ENCODE measurements at regions not wholly inside any gene's neighbourhood (a gene's known extent, or its start where the extent isn't known, plus 50 kb on each side); places are given as distances from the start of the nearest gene placed in this dataset.
A peak's percentile ranks its signal among the peaks of the same experiment; 100 is the strongest.

DNA sequence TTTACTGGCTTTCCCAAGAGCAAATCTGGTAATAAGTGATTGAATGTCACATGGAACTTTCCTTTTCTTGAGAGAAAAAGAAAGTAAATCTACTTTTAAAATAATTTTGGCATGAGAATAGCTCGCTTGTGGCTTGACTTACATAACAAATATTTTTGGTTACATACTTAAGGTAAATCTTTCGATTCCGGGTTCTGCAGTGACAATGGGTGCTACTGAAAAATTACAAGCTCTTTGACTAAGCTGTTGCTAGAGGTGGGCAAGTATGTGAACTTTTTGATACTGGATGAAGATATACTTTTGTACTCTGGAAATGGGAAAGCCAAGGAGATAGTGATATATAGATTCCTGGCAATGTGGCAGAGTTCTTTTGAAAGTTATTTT is 51.9 kb upstream of the OTOL1 start:
- H3K4me3 ChIP-seq (ENCODE audit: low read depth, low read length): no peak overlapping the region
- TF ChIP-seq, protein P1, sequence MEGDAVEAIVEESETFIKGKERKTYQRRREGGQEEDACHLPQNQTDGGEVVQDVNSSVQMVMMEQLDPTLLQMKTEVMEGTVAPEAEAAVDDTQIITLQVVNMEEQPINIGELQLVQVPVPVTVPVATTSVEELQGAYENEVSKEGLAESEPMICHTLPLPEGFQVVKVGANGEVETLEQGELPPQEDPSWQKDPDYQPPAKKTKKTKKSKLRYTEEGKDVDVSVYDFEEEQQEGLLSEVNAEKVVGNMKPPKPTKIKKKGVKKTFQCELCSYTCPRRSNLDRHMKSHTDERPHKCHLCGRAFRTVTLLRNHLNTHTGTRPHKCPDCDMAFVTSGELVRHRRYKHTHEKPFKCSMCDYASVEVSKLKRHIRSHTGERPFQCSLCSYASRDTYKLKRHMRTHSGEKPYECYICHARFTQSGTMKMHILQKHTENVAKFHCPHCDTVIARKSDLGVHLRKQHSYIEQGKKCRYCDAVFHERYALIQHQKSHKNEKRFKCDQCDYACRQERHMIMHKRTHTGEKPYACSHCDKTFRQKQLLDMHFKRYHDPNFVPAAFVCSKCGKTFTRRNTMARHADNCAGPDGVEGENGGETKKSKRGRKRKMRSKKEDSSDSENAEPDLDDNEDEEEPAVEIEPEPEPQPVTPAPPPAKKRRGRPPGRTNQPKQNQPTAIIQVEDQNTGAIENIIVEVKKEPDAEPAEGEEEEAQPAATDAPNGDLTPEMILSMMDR (IDR thresholded peaks at IDR 0.05; ENCODE audit: insufficient read depth, low read depth, low read length): no peak
- DNase-seq (ENCODE audit: low read depth): no peak

DNA sequence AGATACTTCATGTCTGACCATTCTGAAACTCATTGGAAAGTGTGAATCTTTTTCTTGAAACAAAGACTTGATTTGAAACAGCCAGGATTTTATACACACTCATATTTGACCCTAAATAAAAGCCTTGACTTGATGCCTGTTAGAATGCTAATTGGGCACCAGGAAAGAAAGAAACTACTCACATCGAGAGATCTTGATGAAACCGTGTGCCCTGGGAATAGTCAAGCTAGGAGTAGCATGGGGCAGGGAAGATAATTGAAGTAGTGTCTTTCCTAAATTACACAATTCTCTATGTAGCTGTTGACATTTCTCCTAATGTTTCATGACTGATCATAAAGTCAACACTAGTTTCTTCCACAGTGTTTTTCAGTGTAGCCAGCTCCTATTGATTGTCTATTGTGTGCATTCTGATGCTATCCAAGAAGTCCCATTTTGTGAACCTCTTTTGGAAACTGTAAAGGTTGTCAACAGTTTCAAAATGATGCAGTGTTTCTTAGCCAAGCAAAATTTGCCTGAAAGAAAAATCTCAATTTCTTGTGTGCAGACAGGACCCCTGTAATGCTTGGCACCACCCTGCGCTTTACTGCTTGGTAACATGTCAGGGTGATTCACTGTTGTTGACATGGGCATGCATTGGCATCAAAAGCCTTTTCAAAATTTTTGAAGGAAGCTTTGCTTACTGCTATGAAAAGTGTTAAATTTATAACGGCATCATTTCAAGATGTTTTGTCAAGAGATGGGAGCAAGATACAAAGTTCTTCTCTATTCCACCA is 52.5 kb upstream of the OTOL1 start:
- TF ChIP-seq, protein P1 (IDR thresholded peaks at IDR 0.05; ENCODE audit: insufficient read depth, low read depth, low read length): no peak
- H3K4me3 ChIP-seq (ENCODE audit: low read depth, low read length): no peak overlapping the region
- DNase-seq (ENCODE audit: low read depth): no peak

DNA sequence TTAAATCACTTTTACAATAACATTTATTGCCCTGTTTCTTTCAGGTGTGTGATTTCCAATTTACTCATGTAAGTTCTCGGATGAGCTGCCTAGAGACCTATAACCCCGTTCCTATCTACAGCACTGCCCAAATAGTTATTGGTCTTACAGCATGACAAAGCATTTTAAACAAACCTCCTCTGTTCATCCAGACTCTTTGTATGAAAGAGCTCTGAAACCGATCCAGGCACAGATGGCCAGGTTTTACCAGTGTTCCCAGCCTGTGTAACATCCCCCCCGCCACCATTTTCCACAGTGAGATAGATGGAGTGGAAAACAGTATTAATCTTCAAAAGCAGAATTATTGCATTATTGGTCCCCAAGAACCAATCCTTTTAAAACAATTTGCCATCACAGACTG is 59.0 kb upstream of the SPTSSB start:
- no peak for DNase-seq (ENCODE audit: low read depth)
- TF ChIP-seq, protein P1 (IDR thresholded peaks at IDR 0.05; ENCODE audit: insufficient read depth, low read depth, low read length): no peak
- no peak overlapping the region for H3K4me3 ChIP-seq (ENCODE audit: low read depth, low read length)

DNA sequence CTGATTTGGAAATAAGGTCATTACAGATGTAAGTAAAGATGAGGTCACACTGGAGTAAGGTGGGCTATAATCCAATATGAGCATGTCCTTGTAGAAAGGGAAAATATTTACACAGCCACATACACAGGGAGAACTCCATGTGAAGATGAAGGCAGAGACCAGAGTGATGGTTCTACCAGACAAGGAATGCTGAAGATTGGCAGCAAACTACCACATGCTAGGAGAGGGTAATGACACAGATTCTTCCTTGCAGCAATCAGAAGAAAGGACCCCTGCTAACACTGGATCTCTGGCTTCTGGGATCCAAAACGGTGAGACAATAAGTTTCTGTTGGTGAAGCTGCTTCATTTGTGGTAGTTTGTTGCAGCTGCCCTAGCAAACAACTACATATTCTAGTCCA is 56.0 kb upstream of the SPTSSB start:
- no peak overlapping the region for H3K4me3 ChIP-seq (ENCODE audit: low read depth, low read length)
- TF ChIP-seq, protein P1 (IDR thresholded peaks at IDR 0.05; ENCODE audit: insufficient read depth, low read depth, low read length): no peak
- no peak for DNase-seq (ENCODE audit: low read depth)

DNA sequence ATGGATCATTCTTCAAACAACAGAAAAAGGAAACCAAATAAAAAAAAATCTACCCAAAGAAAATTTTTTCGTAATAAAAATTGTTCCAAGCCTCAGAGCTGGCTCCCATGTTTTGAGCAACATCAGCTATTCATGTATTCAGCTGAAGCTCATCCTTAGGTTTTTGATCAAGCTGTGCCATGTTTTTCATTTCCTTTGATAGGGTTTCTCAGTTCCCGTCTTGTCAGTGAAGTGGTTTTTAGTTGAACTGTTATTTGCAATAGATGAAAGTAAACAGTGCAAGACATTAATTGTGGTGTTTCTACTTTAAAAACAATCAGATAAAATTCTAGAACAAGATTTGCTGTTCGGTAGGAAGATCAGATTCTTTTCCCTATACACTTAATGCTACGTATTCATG is 55.4 kb upstream of the SPTSSB start:
- TF ChIP-seq, protein P1 (IDR thresholded peaks at IDR 0.05; ENCODE audit: insufficient read depth, low read depth, low read length): no peak
- H3K4me3 ChIP-seq (ENCODE audit: low read depth, low read length): no peak overlapping the region

DNA sequence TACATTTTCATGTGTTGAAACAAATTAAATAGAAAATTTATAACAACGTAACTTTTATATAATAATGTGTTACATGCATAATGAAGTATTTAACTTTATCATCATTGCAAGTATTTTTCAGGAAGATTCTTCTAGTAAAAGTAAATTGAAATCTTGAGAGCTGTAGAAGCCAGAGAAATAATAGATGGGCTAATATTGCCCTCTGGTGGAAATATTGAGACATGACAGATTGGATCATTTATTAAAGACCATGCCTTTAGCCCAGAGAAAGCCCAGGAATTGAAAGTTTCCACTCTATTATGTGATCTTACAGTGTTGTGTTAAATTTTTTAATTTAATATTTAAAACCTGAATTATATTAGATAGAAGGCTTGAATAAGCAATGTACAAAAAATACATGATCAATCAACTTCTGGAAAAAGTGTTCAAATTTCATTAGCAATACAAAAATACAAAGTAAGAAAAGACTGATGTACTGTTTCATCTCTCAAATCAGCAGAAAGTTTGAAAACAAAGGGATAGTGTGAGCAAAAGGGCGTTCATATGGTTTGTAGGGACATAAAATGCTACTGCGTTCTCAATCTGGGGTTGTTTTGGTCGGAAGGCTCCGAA is 52.7 kb upstream of the SPTSSB start:
- TF ChIP-seq, protein P1 (IDR thresholded peaks at IDR 0.05; ENCODE audit: insufficient read depth, low read depth, low read length): peak; percentile 65
- peak; percentile 41 for DNase-seq (ENCODE audit: low read depth)
- no peak overlapping the region for H3K4me3 ChIP-seq (ENCODE audit: low read depth, low read length)

More for the DNA sequence above, 55.4 kb upstream of the SPTSSB start:
- no peak for DNase-seq (ENCODE audit: low read depth)
